HG02970 (cell line): ENCODE measurements at regions not wholly inside any gene's neighbourhood (a gene's known extent, or its start where the extent isn't known, plus 50 kb on each side); places are given as distances from the start of the nearest gene placed in this dataset.

ENCODE experiments used
- ATAC-seq: cut with Tn5 transposase; IDR thresholded peaks from one replicate; pipeline ENCODE4 v1.9.1; 2021; ENCODE audit warnings: mild to moderate bottlenecking, moderate library complexity, moderate number of reproducible peaks; ENCODE audit not compliant: unreplicated experiment, low FRiP score

GRCh38 chr18:25962919-25963318 lies 127.5 kb downstream of the SS18 start:
- no peak for ATAC-seq

GRCh38 chr18:25962176-25962575 lies 128.2 kb downstream of the SS18 start:
- ATAC-seq, result no peak

GRCh38 chr18:25957017-25957416 lies 133.4 kb downstream of the SS18 start:
- no peak for ATAC-seq

- no peak for ATAC-seq
Observed at GRCh38 chr18:25953111-25953510, 137.3 kb downstream of the SS18 start.

- no peak for ATAC-seq
Observed at GRCh38 chr18:25950321-25950720, 140.1 kb downstream of the SS18 start.

GRCh38 chr18:25946540-25946939 lies 143.9 kb downstream of the SS18 start:
- ATAC-seq, result no peak

- no peak for ATAC-seq
Observed at GRCh38 chr18:25935356-25935755, 155.1 kb downstream of the SS18 start.

- ATAC-seq, result no peak
Observed at GRCh38 chr18:25931126-25931525, 159.3 kb downstream of the SS18 start.

- no peak for ATAC-seq
Observed at GRCh38 chr18:25929787-25930186, 160.6 kb downstream of the SS18 start.

GRCh38 chr18:25927830-25928229 lies 162.6 kb downstream of the SS18 start:
- ATAC-seq, result no peak

GRCh38 chr18:25923193-25923592 lies 167.2 kb downstream of the SS18 start:
- ATAC-seq, result no peak

- ATAC-seq, result no peak
Observed at GRCh38 chr18:25921677-25922421, 168.6 kb downstream of the SS18 start.

- no peak for ATAC-seq
Observed at GRCh38 chr18:25915907-25916306, 174.5 kb downstream of the SS18 start.

- ATAC-seq, result no peak
Observed at GRCh38 chr18:25898965-25899364, 191.4 kb downstream of the SS18 start.

- no peak for ATAC-seq
Observed at GRCh38 chr18:25896956-25897355, 193.5 kb downstream of the SS18 start.

- peak; percentile 50 for ATAC-seq
Observed at GRCh38 chr18:25896178-25896780, 194.1 kb downstream of the SS18 start.

GRCh38 chr18:25895518-25895917 lies 194.9 kb downstream of the SS18 start:
- no peak for ATAC-seq

GRCh38 chr18:25886283-25886682 lies 204.1 kb downstream of the SS18 start:
- no peak for ATAC-seq

- ATAC-seq, result no peak
Observed at GRCh38 chr18:25883091-25883490, 207.3 kb downstream of the SS18 start.

GRCh38 chr18:25881149-25881548 lies 209.3 kb downstream of the SS18 start:
- ATAC-seq, result no peak

- ATAC-seq, result no peak
Observed at GRCh38 chr18:25880441-25880840, 210.0 kb downstream of the SS18 start.

- ATAC-seq, result no peak
Observed at GRCh38 chr18:25876330-25876948, 214.0 kb downstream of the SS18 start.
